ENCODE measurements at regions not wholly inside any gene's neighbourhood (a gene's known extent, or its start where the extent isn't known, plus 50 kb on each side); places are given as distances from the start of the nearest gene placed in this dataset.

DNA sequence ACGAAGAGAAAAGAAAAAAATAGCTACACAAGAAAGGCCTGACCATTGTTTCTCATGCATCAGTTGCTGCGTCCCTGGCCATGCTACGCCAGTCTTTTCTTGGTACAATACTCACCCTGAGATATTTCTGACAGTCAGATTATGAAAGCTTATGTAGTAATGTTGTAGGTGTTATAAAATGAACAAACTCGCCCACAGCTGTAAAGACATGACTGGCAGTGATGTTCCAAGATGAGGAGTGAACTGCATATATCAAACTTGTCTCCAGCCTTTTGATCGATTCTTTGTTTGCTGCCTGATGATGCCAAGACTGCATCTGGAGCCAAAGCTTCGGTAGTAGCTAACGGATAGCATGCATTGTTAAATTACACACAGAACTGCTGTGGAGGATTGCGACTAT, 822.7 kb downstream of the TUSC7 start:
- H3F3A ChIP-seq (ENCODE audit: insufficient read depth, low read depth): no peaks in the 10 kb centered on the region
- ChIA-PET POLR2A (ENCODE audit: unreplicated experiment) (no interaction called here), CTCF (no interaction called here)
- H3K27me3 ChIP-seq (ENCODE audit: insufficient read depth, low read depth): no peaks in the 10 kb centered on the region
- H3K27ac ChIP-seq: no peak overlapping the region
- no peaks in the 10 kb centered on the region for H3K79me2 ChIP-seq (ENCODE audit: low read depth)
- no peaks in the 10 kb centered on the region for H3K9me3 ChIP-seq (ENCODE audit: insufficient read depth, low read depth)
- no TSS peak for BruUV-seq (replicated peaks)
- H3K4me2 ChIP-seq: no peak overlapping the region
- no peaks in the 10 kb centered on the region for H3K36me3 ChIP-seq (ENCODE audit: low read depth)
- H2AFZ ChIP-seq: no peak overlapping the region
- no peaks in the 10 kb centered on the region for H3K4me1 ChIP-seq (replicated peaks; ENCODE audit: insufficient read depth)
- intact Hi-C loops (cut with micrococcal nuclease; ENCODE audit: unreplicated experiment): no loop called here
- TF ChIP-seq CTCF (conservative IDR thresholded peaks at IDR 0.05): no peak
- no peak for TF ChIP-seq EZH2 (IDR thresholded peaks at IDR 0.05; ENCODE audit: low read depth)
- H3K4me3 ChIP-seq: no peak overlapping the region
- no peaks in the 10 kb centered on the region for H4K20me1 ChIP-seq (ENCODE audit: insufficient read depth)
- DNase-seq: no peak
- H3K9me2 ChIP-seq (ENCODE audit: insufficient read depth): no peaks in the 10 kb centered on the region; the same call in 1 of the 2 replicates

- Histone ChIP-seq H3K27me3 (ENCODE audit: insufficient read depth, low read depth) (no peaks in the 10 kb centered on the region), H3K9me3 (ENCODE audit: insufficient read depth, low read depth) (no peaks in the 10 kb centered on the region), H3K79me2 (ENCODE audit: low read depth) (no peaks in the 10 kb centered on the region), H3K4me2 (no peak overlapping the region), H2AFZ (no peak overlapping the region), H4K20me1 (ENCODE audit: insufficient read depth) (no peaks in the 10 kb centered on the region), H3K9me2 (ENCODE audit: insufficient read depth) (no peaks in the 10 kb centered on the region; the same call in none of the 2 replicates), H3K36me3 (ENCODE audit: low read depth) (no peaks in the 10 kb centered on the region), H3K27ac (no peak overlapping the region), H3F3A (ENCODE audit: insufficient read depth, low read depth) (no peaks in the 10 kb centered on the region), H3K4me1 (replicated peaks; ENCODE audit: insufficient read depth) (no peaks in the 10 kb centered on the region), H3K4me3 (no peak overlapping the region)
- no TSS peak for BruUV-seq (replicated peaks)
- POLR2A ChIA-PET (ENCODE audit: unreplicated experiment): no interaction called here
- intact Hi-C loops (cut with micrococcal nuclease; ENCODE audit: unreplicated experiment): no loop called here
- CTCF ChIA-PET: no interaction called here
- DNase-seq: no peak
- TF ChIP-seq EZH2 (IDR thresholded peaks at IDR 0.05; ENCODE audit: low read depth): no peak
- TF ChIP-seq CTCF (conservative IDR thresholded peaks at IDR 0.05): no peak
Observed at GRCh38 chr3:117534138-117534537, 824.6 kb downstream of the TUSC7 start.

DNA sequence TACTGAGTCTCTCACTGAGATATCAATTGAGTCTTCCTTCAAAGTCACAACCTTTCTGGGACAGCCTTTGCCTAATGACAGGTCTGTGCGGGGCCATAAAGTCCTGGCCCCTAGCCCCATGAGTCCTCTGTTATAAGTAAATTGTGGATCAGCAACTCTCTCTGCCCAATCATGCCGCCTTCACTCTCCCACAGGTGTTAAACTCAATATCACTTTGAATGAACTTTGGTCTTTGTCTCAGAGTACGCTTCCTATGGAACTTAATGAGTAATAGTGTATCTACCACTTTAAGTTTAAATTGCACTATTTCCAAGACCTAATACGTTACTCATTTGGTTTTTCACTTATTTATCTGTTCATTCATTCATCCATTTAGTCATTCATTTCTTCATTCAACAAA, 826.4 kb downstream of the TUSC7 start:
- Histone ChIP-seq H3K79me2 (ENCODE audit: low read depth) (no peaks in the 10 kb centered on the region), H3K4me2 (no peak overlapping the region), H2AFZ (no peak overlapping the region), H3K9me2 (ENCODE audit: insufficient read depth) (no peaks in the 10 kb centered on the region; the same call in 1 of the 2 replicates), H4K20me1 (ENCODE audit: insufficient read depth) (no peaks in the 10 kb centered on the region), H3K9me3 (ENCODE audit: insufficient read depth, low read depth) (no peaks in the 10 kb centered on the region), H3K27ac (no peak overlapping the region), H3K4me3 (no peak overlapping the region), H3K4me1 (replicated peaks; ENCODE audit: insufficient read depth) (no peaks in the 10 kb centered on the region), H3K36me3 (ENCODE audit: low read depth) (no peaks in the 10 kb centered on the region), H3F3A (ENCODE audit: insufficient read depth, low read depth) (no peaks in the 10 kb centered on the region), H3K27me3 (ENCODE audit: insufficient read depth, low read depth) (no peaks in the 10 kb centered on the region)
- no peak for DNase-seq
- no TSS peak for BruUV-seq (replicated peaks)
- ChIA-PET CTCF (no interaction called here), POLR2A (ENCODE audit: unreplicated experiment) (no interaction called here)
- intact Hi-C loops (cut with micrococcal nuclease; ENCODE audit: unreplicated experiment): no loop called here
- TF ChIP-seq CTCF (conservative IDR thresholded peaks at IDR 0.05): no peak
- no peak for TF ChIP-seq EZH2 (IDR thresholded peaks at IDR 0.05; ENCODE audit: low read depth)

Measured in PC-9 (cell line).